Upper lobe of left lung (tissue), 4 donors: ENCODE measurements at regions not wholly inside any gene's neighbourhood (a gene's known extent, or its start where the extent isn't known, plus 50 kb on each side); places are given as distances from the start of the nearest gene placed in this dataset.

Experiments
- CTCF ChIP-seq, 6 experiments: fragments of 450-650 bp in 4 of 6; fragments of 200-600 bp in 2 of 6; sonication (generic) in 2 of 6; IDR thresholded peaks; one replicate each; pipeline ENCODE4 v1.5.1; 2016 to 2019; ENCODE audit warnings: antibody characterized with exemption in 6 of 6
- POLR2A ChIP-seq, 4 donors: fragments of 450-650 bp; IDR thresholded peaks; one replicate each; pipeline ENCODE4 v1.5.1; 2016 to 2017; ENCODE audit warnings: antibody characterized with exemption in 4 of 4, mild to moderate bottlenecking in 2 of 4

GRCh38 chr5:74342948-74343682 is 297.4 kb downstream of the ENC1 start:
- no peak for TF ChIP-seq CTCF (IDR thresholded peaks at IDR 0.05)
- no peak for TF ChIP-seq POLR2A (IDR thresholded peaks at IDR 0.05)
